HTR-8/SVneo (cell line): ENCODE measurements at regions not wholly inside any gene's neighbourhood (a gene's known extent, or its start where the extent isn't known, plus 50 kb on each side); places are given as distances from the start of the nearest gene placed in this dataset.
A peak's percentile ranks its signal among the peaks of the same experiment; 100 is the strongest.

ENCODE experiments used
- DNase-seq: peaks from one replicate; pipeline ENCODE4 v3.0.0; 2011; ENCODE audit warnings: low spot score, mixed read lengths; ENCODE audit not compliant: insufficient read length
- FAIRE-seq: peaks from 2 replicates; lab custom pipeline; 2011; peaks lifted over from hg19 to GRCh38; lab: Jason Lieb, UNC

- DNase-seq: no peak
- no peak for FAIRE-seq
Observed at GRCh38 chr6:25174678-25175077, 104.5 kb upstream of the CARMIL1 start.

- DNase-seq (no peak), FAIRE-seq (no peak)
Observed at GRCh38 chr6:25175196-25175595, 104.0 kb upstream of the CARMIL1 start.

GRCh38 chr6:25175681-25176080 is 103.5 kb upstream of the CARMIL1 start:
- DNase-seq (no peak), FAIRE-seq (no peak)

- FAIRE-seq: no peak
- no peak for DNase-seq
Observed at GRCh38 chr6:25176466-25176865, 102.7 kb upstream of the CARMIL1 start.

- FAIRE-seq: no peak
- no peak for DNase-seq
Observed at GRCh38 chr6:25177500-25178028, 101.6 kb upstream of the CARMIL1 start.

GRCh38 chr6:25178336-25179035 is 100.7 kb upstream of the CARMIL1 start:
- DNase-seq (no peak), FAIRE-seq (no peak)

GRCh38 chr6:25179051-25179778 is 100.0 kb upstream of the CARMIL1 start:
- no peak for FAIRE-seq
- DNase-seq: no peak

GRCh38 chr6:25180630-25181349 is 98.4 kb upstream of the CARMIL1 start:
- DNase-seq: no peak
- FAIRE-seq: no peak

- FAIRE-seq: no peak
Observed at GRCh38 chr6:25181350-25181724, 97.8 kb upstream of the CARMIL1 start.

GRCh38 chr6:25181923-25182322 is 97.3 kb upstream of the CARMIL1 start:
- DNase-seq: no peak
- no peak for FAIRE-seq

More at GRCh38 chr6:25181350-25181724, 97.8 kb upstream of the CARMIL1 start:
- no peak for DNase-seq

GRCh38 chr6:25186919-25187318 is 92.3 kb upstream of the CARMIL1 start:
- no peak for FAIRE-seq
- no peak for DNase-seq

GRCh38 chr6:25188232-25188631 is 90.9 kb upstream of the CARMIL1 start:
- FAIRE-seq: no peak

GRCh38 chr6:25192590-25193459 is 86.3 kb upstream of the CARMIL1 start:
- FAIRE-seq: peak; percentile 33
- DNase-seq: peak; percentile 58

More at GRCh38 chr6:25188232-25188631, 90.9 kb upstream of the CARMIL1 start:
- no peak for DNase-seq

GRCh38 chr6:25193460-25194171 is 85.6 kb upstream of the CARMIL1 start:
- FAIRE-seq: no peak

GRCh38 chr6:25194172-25194678 is 84.9 kb upstream of the CARMIL1 start:
- FAIRE-seq: no peak

More at GRCh38 chr6:25193460-25194171, 85.6 kb upstream of the CARMIL1 start:
- DNase-seq: peak; percentile 48

GRCh38 chr6:25196464-25196863 is 82.7 kb upstream of the CARMIL1 start:
- FAIRE-seq: no peak

More at GRCh38 chr6:25194172-25194678, 84.9 kb upstream of the CARMIL1 start:
- no peak for DNase-seq

GRCh38 chr6:25197111-25197510 is 82.1 kb upstream of the CARMIL1 start:
- DNase-seq (no peak), FAIRE-seq (no peak)

More at GRCh38 chr6:25196464-25196863, 82.7 kb upstream of the CARMIL1 start:
- no peak for DNase-seq

GRCh38 chr6:25199544-25199943 is 79.6 kb upstream of the CARMIL1 start:
- no peak for FAIRE-seq
- no peak for DNase-seq

- DNase-seq (no peak), FAIRE-seq (no peak)
Observed at GRCh38 chr6:25202504-25202903, 76.7 kb upstream of the CARMIL1 start.
